Right lobe of liver (tissue), 4 donors: ENCODE measurements at regions not wholly inside any gene's neighbourhood (a gene's known extent, or its start where the extent isn't known, plus 50 kb on each side); places are given as distances from the start of the nearest gene placed in this dataset.

Source experiments
- CTCF ChIP-seq, 4 donors: fragments of 200-600 bp in 3 of 4; fragments of 450-650 bp in 1 of 4; IDR thresholded peaks; one replicate each; pipeline versions ENCODE4 v1.5.1 to v1.8.0; 2016 to 2022; ENCODE audit warnings: antibody characterized with exemption in 4 of 4, mild to moderate bottlenecking in 2 of 4
- POLR2A ChIP-seq: fragments of 450-650 bp; IDR thresholded peaks from one replicate; pipeline ENCODE4 v1.6.1; 2017; ENCODE audit warnings: antibody characterized with exemption, mild to moderate bottlenecking
- donor health status: DM: no; HTN: no; CAD: no.
- donor health status: DM: no; HTN: no; CAD: no.
- donor health status: DM: no; HTN: yes; CAD: no.

GRCh38 chr7:156029460-156030007, 217.3 kb upstream of the SHH start:
- no peak for TF ChIP-seq CTCF (IDR thresholded peaks at IDR 0.05)
- TF ChIP-seq POLR2A = no peak
